ENCODE measurements at regions not wholly inside any gene's neighbourhood (a gene's known extent, or its start where the extent isn't known, plus 50 kb on each side); places are given as distances from the start of the nearest gene placed in this dataset.

GRCh38 chr7:45972629-45973312, 51.7 kb upstream of the IGFBP3 start:
- no peak for DNase-seq

DNA sequence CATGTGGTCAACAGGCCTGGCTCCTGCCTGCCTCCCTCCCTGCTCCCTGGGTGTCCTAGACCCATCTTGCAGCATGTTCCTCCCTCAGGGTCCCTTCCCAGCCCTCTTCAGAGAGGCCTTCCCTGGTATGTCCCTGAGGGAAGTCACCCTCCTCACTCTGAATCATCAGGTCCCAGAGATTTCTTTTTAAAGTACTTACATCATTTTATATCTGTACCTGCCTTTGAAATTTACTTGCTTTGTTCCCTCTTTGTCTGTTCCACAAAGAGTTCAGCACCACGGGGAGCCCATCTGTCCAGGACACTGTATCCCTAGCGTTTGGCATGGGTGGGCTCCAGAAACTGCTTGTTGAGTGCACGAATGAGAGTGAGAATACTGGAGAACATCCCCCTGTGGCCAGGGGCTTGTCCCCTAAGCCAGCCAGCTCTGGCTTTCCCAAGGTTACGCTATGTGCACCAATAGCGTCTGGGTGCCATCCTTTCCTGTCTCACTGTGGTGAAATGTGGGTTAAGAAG, 50.6 kb upstream of the IGFBP3 start:
- no peak for DNase-seq

GRCh38 chr7:45971171-45971570, 50.1 kb upstream of the IGFBP3 start:
- no peak for DNase-seq

Data from NCI-H446 treated with DMSO at 0.1 percent for 48 hours (cell line).